ENCODE measurements at regions not wholly inside any gene's neighbourhood (a gene's known extent, or its start where the extent isn't known, plus 50 kb on each side); places are given as distances from the start of the nearest gene placed in this dataset.

DNA sequence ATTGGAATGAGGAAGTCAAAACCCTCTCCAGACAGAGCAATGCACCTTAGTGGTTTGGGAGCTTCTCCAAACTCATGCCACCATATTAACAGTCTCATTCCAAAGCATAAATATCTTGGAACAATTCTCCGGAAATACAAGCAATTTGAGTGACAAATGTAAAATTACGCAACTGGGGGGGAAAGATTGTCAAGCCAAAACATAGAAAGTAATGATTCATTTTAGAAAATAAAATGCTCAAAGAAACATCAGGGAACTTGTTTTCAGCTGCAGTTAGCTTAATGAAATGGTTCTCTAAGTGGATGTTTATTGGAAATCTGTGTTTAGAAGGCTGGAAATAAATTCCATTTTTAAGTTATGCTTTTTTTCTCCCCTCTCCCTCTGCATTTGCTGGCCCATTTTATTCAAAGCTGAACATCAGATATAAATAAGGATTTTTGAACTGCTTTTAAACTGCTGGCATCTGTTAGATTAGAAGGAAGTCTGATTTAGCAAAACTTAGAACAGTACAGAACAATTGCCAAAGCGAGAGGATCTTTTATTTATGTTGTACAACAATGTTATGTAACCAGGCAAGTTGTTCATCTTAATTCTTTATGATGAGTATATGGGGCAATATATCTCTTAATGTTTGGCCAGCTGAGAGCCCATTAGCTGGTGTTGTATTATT is 551.9 kb downstream of the PRELID2 start:
- no peak for DNase-seq
- ChIA-PET CTCF (no interaction called here), POLR2A (ENCODE audit: unreplicated experiment) (no interaction called here)
- H3K27me3 ChIP-seq (ENCODE audit: insufficient read depth, low read depth): no peaks in the 10 kb centered on the region
- no peak overlapping the region for H3K4me2 ChIP-seq
- H3K9me3 ChIP-seq (ENCODE audit: insufficient read depth, low read depth): no peaks in the 10 kb centered on the region
- H2AFZ ChIP-seq: no peak overlapping the region
- no peak overlapping the region for H3K27ac ChIP-seq
- intact Hi-C loops (cut with micrococcal nuclease; ENCODE audit: unreplicated experiment): no loop called here
- no peaks in the 10 kb centered on the region for H3K4me1 ChIP-seq (replicated peaks; ENCODE audit: insufficient read depth)
- TF ChIP-seq CTCF (conservative IDR thresholded peaks at IDR 0.05): no peak
- TF ChIP-seq EZH2 (IDR thresholded peaks at IDR 0.05; ENCODE audit: low read depth): no peak
- no peaks in the 10 kb centered on the region for H3K79me2 ChIP-seq (ENCODE audit: low read depth)
- BruUV-seq (replicated peaks): no TSS peak
- H3K9me2 ChIP-seq (ENCODE audit: insufficient read depth): no peaks in the 10 kb centered on the region; the same call in 1 of the 2 replicates
- no peaks in the 10 kb centered on the region for H4K20me1 ChIP-seq (ENCODE audit: insufficient read depth)
- H3F3A ChIP-seq (ENCODE audit: insufficient read depth, low read depth): no peaks in the 10 kb centered on the region
- no peak overlapping the region for H3K4me3 ChIP-seq
- no peaks in the 10 kb centered on the region for H3K36me3 ChIP-seq (ENCODE audit: low read depth)

- Histone ChIP-seq H3K4me3 (no peak overlapping the region), H3K79me2 (ENCODE audit: low read depth) (no peaks in the 10 kb centered on the region), H3K27ac (no peak overlapping the region), H3K36me3 (ENCODE audit: low read depth) (no peaks in the 10 kb centered on the region), H3K4me2 (no peak overlapping the region), H4K20me1 (ENCODE audit: insufficient read depth) (no peaks in the 10 kb centered on the region), H3K9me2 (ENCODE audit: insufficient read depth) (no peaks in the 10 kb centered on the region; the same call in 1 of the 2 replicates), H3F3A (ENCODE audit: insufficient read depth, low read depth) (no peaks in the 10 kb centered on the region), H3K4me1 (replicated peaks; ENCODE audit: insufficient read depth) (no peaks in the 10 kb centered on the region), H2AFZ (no peak overlapping the region), H3K9me3 (ENCODE audit: insufficient read depth, low read depth) (no peaks in the 10 kb centered on the region), H3K27me3 (ENCODE audit: insufficient read depth, low read depth) (no peaks in the 10 kb centered on the region)
- POLR2A ChIA-PET (ENCODE audit: unreplicated experiment): no interaction called here
- DNase-seq: no peak
- intact Hi-C loops (cut with micrococcal nuclease; ENCODE audit: unreplicated experiment): no loop called here
- CTCF ChIA-PET: no interaction called here
- TF ChIP-seq EZH2 (IDR thresholded peaks at IDR 0.05; ENCODE audit: low read depth): no peak
- TF ChIP-seq CTCF (conservative IDR thresholded peaks at IDR 0.05): no peak
- BruUV-seq (replicated peaks): no TSS peak
These were observed 554.3 kb downstream of the PRELID2 start for GRCh38 chr5:145280806-145281205.

- no TSS peak for BruUV-seq (replicated peaks)
- CTCF ChIA-PET: no interaction called here
- Histone ChIP-seq H2AFZ (no peak overlapping the region), H3K79me2 (ENCODE audit: low read depth) (no peaks in the 10 kb centered on the region), H3K4me3 (no peak overlapping the region), H3K9me3 (ENCODE audit: insufficient read depth, low read depth) (no peaks in the 10 kb centered on the region), H3K27ac (no peak overlapping the region), H3K4me2 (no peak overlapping the region), H3K9me2 (ENCODE audit: insufficient read depth) (no peaks in the 10 kb centered on the region; the same call in 1 of the 2 replicates), H3K4me1 (replicated peaks; ENCODE audit: insufficient read depth) (no peaks in the 10 kb centered on the region), H3K27me3 (ENCODE audit: insufficient read depth, low read depth) (no peaks in the 10 kb centered on the region), H3F3A (ENCODE audit: insufficient read depth, low read depth) (no peaks in the 10 kb centered on the region), H3K36me3 (ENCODE audit: low read depth) (no peaks in the 10 kb centered on the region), H4K20me1 (ENCODE audit: insufficient read depth) (no peaks in the 10 kb centered on the region)
- POLR2A ChIA-PET (ENCODE audit: unreplicated experiment): no interaction called here
- DNase-seq: no peak
- TF ChIP-seq EZH2 (IDR thresholded peaks at IDR 0.05; ENCODE audit: low read depth) (no peak), CTCF (conservative IDR thresholded peaks at IDR 0.05) (no peak)
- intact Hi-C loops (cut with micrococcal nuclease; ENCODE audit: unreplicated experiment): no loop called here
These were observed 554.9 kb downstream of the PRELID2 start for GRCh38 chr5:145280214-145280613.
